ENCODE measurements at regions not wholly inside any gene's neighbourhood (a gene's known extent, or its start where the extent isn't known, plus 50 kb on each side); places are given as distances from the start of the nearest gene placed in this dataset.

- Histone ChIP-seq H3K36me3 (ENCODE audit: low read length) (no peaks in the 10 kb centered on the region), H3K27me3 (ENCODE audit: low read length) (no peaks in the 10 kb centered on the region), H3K4me3 (ENCODE audit: insufficient read depth, low read length, poor library complexity, severe bottlenecking) (no peak overlapping the region), H3K27ac (ENCODE audit: low read depth, low read length) (no peak overlapping the region), H3K4me2 (ENCODE audit: low read depth, low read length, poor library complexity, severe bottlenecking) (no peak overlapping the region), H3K79me2 (ENCODE audit: insufficient read depth, low read length) (no peaks in the 10 kb centered on the region), H4K20me1 (ENCODE audit: low read depth, low read length) (no peaks in the 10 kb centered on the region), H3K9me3 (ENCODE audit: insufficient read depth, low read length) (no peaks in the 10 kb centered on the region), H3K9me2 (replicated peaks; ENCODE audit: insufficient read depth, low read length) (no peaks in the 10 kb centered on the region), H3K9ac (ENCODE audit: low read length) (no peak overlapping the region), H3F3A (ENCODE audit: insufficient read depth) (no peaks in the 10 kb centered on the region), H2AFZ (ENCODE audit: low read depth, low read length, severe bottlenecking) (no peak overlapping the region)
- TF ChIP-seq, protein P1, sequence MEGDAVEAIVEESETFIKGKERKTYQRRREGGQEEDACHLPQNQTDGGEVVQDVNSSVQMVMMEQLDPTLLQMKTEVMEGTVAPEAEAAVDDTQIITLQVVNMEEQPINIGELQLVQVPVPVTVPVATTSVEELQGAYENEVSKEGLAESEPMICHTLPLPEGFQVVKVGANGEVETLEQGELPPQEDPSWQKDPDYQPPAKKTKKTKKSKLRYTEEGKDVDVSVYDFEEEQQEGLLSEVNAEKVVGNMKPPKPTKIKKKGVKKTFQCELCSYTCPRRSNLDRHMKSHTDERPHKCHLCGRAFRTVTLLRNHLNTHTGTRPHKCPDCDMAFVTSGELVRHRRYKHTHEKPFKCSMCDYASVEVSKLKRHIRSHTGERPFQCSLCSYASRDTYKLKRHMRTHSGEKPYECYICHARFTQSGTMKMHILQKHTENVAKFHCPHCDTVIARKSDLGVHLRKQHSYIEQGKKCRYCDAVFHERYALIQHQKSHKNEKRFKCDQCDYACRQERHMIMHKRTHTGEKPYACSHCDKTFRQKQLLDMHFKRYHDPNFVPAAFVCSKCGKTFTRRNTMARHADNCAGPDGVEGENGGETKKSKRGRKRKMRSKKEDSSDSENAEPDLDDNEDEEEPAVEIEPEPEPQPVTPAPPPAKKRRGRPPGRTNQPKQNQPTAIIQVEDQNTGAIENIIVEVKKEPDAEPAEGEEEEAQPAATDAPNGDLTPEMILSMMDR (IDR thresholded peaks at IDR 0.05; ENCODE audit: insufficient read depth, low read length, poor library complexity, severe bottlenecking) = no peak
- TF ChIP-seq EZH2phosphoT487 (conservative IDR thresholded peaks at IDR 0.05; ENCODE audit: low read length) = no peak
Measured at GRCh38 chr4:158046345-158046744, 126.5 kb downstream of the GASK1B start.

- Histone ChIP-seq H3K4me3 (ENCODE audit: insufficient read depth, low read length, poor library complexity, severe bottlenecking) (no peak overlapping the region), H3K27ac (ENCODE audit: low read depth, low read length) (no peak overlapping the region), H3F3A (ENCODE audit: insufficient read depth) (no peaks in the 10 kb centered on the region), H3K9me3 (ENCODE audit: insufficient read depth, low read length) (no peaks in the 10 kb centered on the region), H3K4me2 (ENCODE audit: low read depth, low read length, poor library complexity, severe bottlenecking) (no peak overlapping the region), H3K79me2 (ENCODE audit: insufficient read depth, low read length) (no peaks in the 10 kb centered on the region), H3K9me2 (replicated peaks; ENCODE audit: insufficient read depth, low read length) (no peaks in the 10 kb centered on the region), H3K9ac (ENCODE audit: low read length) (no peak overlapping the region), H3K27me3 (ENCODE audit: low read length) (no peaks in the 10 kb centered on the region), H4K20me1 (ENCODE audit: low read depth, low read length) (no peaks in the 10 kb centered on the region), H2AFZ (ENCODE audit: low read depth, low read length, severe bottlenecking) (no peak overlapping the region), H3K36me3 (ENCODE audit: low read length) (no peaks in the 10 kb centered on the region)
- TF ChIP-seq, protein P1 (IDR thresholded peaks at IDR 0.05; ENCODE audit: insufficient read depth, low read length, poor library complexity, severe bottlenecking) = no peak
- no peak for TF ChIP-seq EZH2phosphoT487 (conservative IDR thresholded peaks at IDR 0.05; ENCODE audit: low read length)
Measured at GRCh38 chr4:158043971-158044618, 128.7 kb downstream of the GASK1B start.

- Histone ChIP-seq H3K27ac (ENCODE audit: low read depth, low read length) (no peak overlapping the region), H3K4me2 (ENCODE audit: low read depth, low read length, poor library complexity, severe bottlenecking) (no peak overlapping the region), H2AFZ (ENCODE audit: low read depth, low read length, severe bottlenecking) (no peak overlapping the region)
Measured at GRCh38 chr4:158042591-158043030, 130.2 kb downstream of the GASK1B start.

More at GRCh38 chr4:158042591-158043030, 130.2 kb downstream of the GASK1B start:
- Histone ChIP-seq H3K9ac (ENCODE audit: low read length) (no peak overlapping the region), H3K79me2 (ENCODE audit: insufficient read depth, low read length) (no peaks in the 10 kb centered on the region), H3F3A (ENCODE audit: insufficient read depth) (no peaks in the 10 kb centered on the region), H3K9me2 (replicated peaks; ENCODE audit: insufficient read depth, low read length) (no peaks in the 10 kb centered on the region), H4K20me1 (ENCODE audit: low read depth, low read length) (no peaks in the 10 kb centered on the region), H3K27me3 (ENCODE audit: low read length) (no peaks in the 10 kb centered on the region), H3K4me3 (ENCODE audit: insufficient read depth, low read length, poor library complexity, severe bottlenecking) (no peak overlapping the region), H3K36me3 (ENCODE audit: low read length) (no peaks in the 10 kb centered on the region), H3K9me3 (ENCODE audit: insufficient read depth, low read length) (no peaks in the 10 kb centered on the region)
- TF ChIP-seq EZH2phosphoT487 (conservative IDR thresholded peaks at IDR 0.05; ENCODE audit: low read length) = no peak
- TF ChIP-seq, protein P1 (IDR thresholded peaks at IDR 0.05; ENCODE audit: insufficient read depth, low read length, poor library complexity, severe bottlenecking) = no peak

Data from SU-DHL-6 (cell line).